WTC11 (cell line): ENCODE measurements at regions not wholly inside any gene's neighbourhood (a gene's known extent, or its start where the extent isn't known, plus 50 kb on each side); places are given as distances from the start of the nearest gene placed in this dataset.

ENCODE experiments used
- ATAC-seq: fragments of 200-7000 bp; cut with Tn5 transposase; 2 replicates; pipeline ENCODE4 v1.10.0; 2021; ENCODE audit warnings: mild to moderate bottlenecking, moderate library complexity
- CTCF ChIA-PET: fragments of 300-600 bp; sonication (Branson Sonifier 250); formaldehyde crosslinking; loops from one replicate; lab custom pipeline; 2021; ENCODE audit warnings: antibody characterized with exemption; lab: Charles Lee
- POLR2A ChIA-PET: fragments of 350-600 bp; sonication (Branson Sonifier 250); formaldehyde crosslinking; loops from one replicate; lab custom pipeline; 2021; ENCODE audit warnings: antibody characterized with exemption; lab: Charles Lee
- DNase-seq: peaks from one replicate; pipeline ENCODE4 v3.0.0; 2021; ENCODE audit warnings: low spot score
- H3K27ac Mint-ChIP-seq: 2 replicates; pipeline ENCODE4 v1.8.0; 2021; ENCODE audit warnings: mixed read lengths
- H3K27me3 Mint-ChIP-seq: 2 replicates; pipeline ENCODE4 v1.8.0; 2021; ENCODE audit warnings: low read depth, mild to moderate bottlenecking, moderate library complexity, mixed read lengths
- H3K36me3 Mint-ChIP-seq: 2 replicates; pipeline ENCODE4 v1.8.0; 2021; ENCODE audit warnings: mixed read lengths
- H3K4me1 Mint-ChIP-seq: 2 replicates; pipeline ENCODE4 v1.8.0; 2022; ENCODE audit warnings: mixed read lengths
- H3K4me3 Mint-ChIP-seq: 2 replicates; pipeline ENCODE4 v1.8.0; 2021; ENCODE audit warnings: mild to moderate bottlenecking, moderate library complexity, mixed read lengths
- H3K9me3 Mint-ChIP-seq: 2 replicates; pipeline ENCODE4 v1.8.0; 2021; ENCODE audit warnings: mixed read lengths
- ATF1 ChIP-seq: sonication (generic); formaldehyde crosslinking; IDR thresholded peaks from 2 replicates; pipeline ENCODE4 v1.8.1; 2023; ENCODE audit warnings: mild to moderate bottlenecking, moderate library complexity, missing genetic modification reagents
- ATF6 ChIP-seq: sonication (generic); formaldehyde crosslinking; IDR thresholded peaks from 2 replicates; pipeline ENCODE4 v1.8.1; 2023; ENCODE audit warnings: mild to moderate bottlenecking, missing genetic modification reagents
- CBFB ChIP-seq: sonication (generic); formaldehyde crosslinking; IDR thresholded peaks from 2 replicates; pipeline ENCODE4 v1.8.1; 2022; ENCODE audit warnings: mild to moderate bottlenecking, low read depth, missing genetic modification reagents
- CREB1 ChIP-seq: sonication (generic); formaldehyde crosslinking; IDR thresholded peaks from 2 replicates; pipeline ENCODE4 v1.8.0; 2023; ENCODE audit warnings: mild to moderate bottlenecking, missing genetic modification reagents
- E2F4 ChIP-seq: sonication (generic); formaldehyde crosslinking; IDR thresholded peaks from 2 replicates; pipeline ENCODE4 v1.8.1; 2022; ENCODE audit warnings: low read depth, mild to moderate bottlenecking, moderate library complexity, missing genetic modification reagents, borderline replicate concordance
- ESRRA ChIP-seq: sonication (generic); formaldehyde crosslinking; IDR thresholded peaks from 2 replicates; pipeline ENCODE4 v1.8.1; 2022; ENCODE audit warnings: mild to moderate bottlenecking, missing genetic modification reagents, borderline replicate concordance
- ETV6 ChIP-seq: sonication (generic); formaldehyde crosslinking; IDR thresholded peaks from 2 replicates; pipeline ENCODE4 v1.8.1; 2022; ENCODE audit warnings: mild to moderate bottlenecking, missing genetic modification reagents
- FOXP1 ChIP-seq: sonication (generic); formaldehyde crosslinking; IDR thresholded peaks from 2 replicates; pipeline ENCODE4 v1.8.0; 2022; ENCODE audit warnings: missing genetic modification reagents, mild to moderate bottlenecking, moderate library complexity, borderline replicate concordance
- FOXP4 ChIP-seq: sonication (generic); formaldehyde crosslinking; IDR thresholded peaks from 2 replicates; pipeline ENCODE4 v1.8.0; 2022; ENCODE audit warnings: mild to moderate bottlenecking, missing genetic modification reagents
- IRF2 ChIP-seq: sonication (generic); formaldehyde crosslinking; IDR thresholded peaks from 2 replicates; pipeline ENCODE4 v1.8.0; 2022; ENCODE audit warnings: low read depth, missing genetic modification reagents, borderline replicate concordance
- JUN ChIP-seq: sonication (generic); formaldehyde crosslinking; IDR thresholded peaks from 2 replicates; pipeline ENCODE4 v1.8.0; 2023; ENCODE audit warnings: mild to moderate bottlenecking, missing genetic modification reagents
- MXD4 ChIP-seq: fragments of 250-450 bp; sonication (Bioruptor Pico); IDR thresholded peaks from 2 replicates; pipeline ENCODE4 v1.8.0; 2021; ENCODE audit warnings: mild to moderate bottlenecking, moderate library complexity, borderline replicate concordance
- NFATC4 ChIP-seq: fragments of 250-450 bp; sonication (Bioruptor Pico); IDR thresholded peaks from 2 replicates; pipeline ENCODE4 v1.9.0; 2021; ENCODE audit warnings: mild to moderate bottlenecking
- NFYB ChIP-seq: sonication (generic); formaldehyde crosslinking; conservative IDR thresholded peaks from 2 replicates; pipeline ENCODE4 v1.8.0; 2022; ENCODE audit warnings: low read depth, missing genetic modification reagents
- PREB ChIP-seq: sonication (generic); formaldehyde crosslinking; IDR thresholded peaks from 2 replicates; pipeline ENCODE4 v1.8.1; 2022; ENCODE audit warnings: mild to moderate bottlenecking, missing genetic modification reagents, moderate library complexity, borderline replicate concordance
- RELA ChIP-seq: sonication (generic); formaldehyde crosslinking; IDR thresholded peaks from 2 replicates; pipeline ENCODE4 v1.8.1; 2022; ENCODE audit warnings: missing genetic modification reagents, mild to moderate bottlenecking, borderline replicate concordance
- SP1 ChIP-seq: sonication (generic); formaldehyde crosslinking; conservative IDR thresholded peaks from 2 replicates; pipeline ENCODE4 v1.8.1; 2022; ENCODE audit warnings: missing genetic modification reagents
- USF2 ChIP-seq: sonication (generic); formaldehyde crosslinking; IDR thresholded peaks from 2 replicates; pipeline ENCODE4 v1.8.1; 2023; ENCODE audit warnings: mild to moderate bottlenecking, missing genetic modification reagents, moderate library complexity
- ZBTB21 ChIP-seq: sonication (generic); formaldehyde crosslinking; IDR thresholded peaks from 2 replicates; pipeline ENCODE4 v1.8.1; 2023; ENCODE audit warnings: mild to moderate bottlenecking, missing genetic modification reagents, borderline replicate concordance
- ZNF138 ChIP-seq: sonication (generic); formaldehyde crosslinking; conservative IDR thresholded peaks from 2 replicates; pipeline ENCODE4 v1.8.1; 2022; ENCODE audit warnings: mild to moderate bottlenecking, moderate library complexity, missing genetic modification reagents
- ZNF232 ChIP-seq: sonication (generic); formaldehyde crosslinking; IDR thresholded peaks from 2 replicates; pipeline ENCODE4 v1.8.0; 2022; ENCODE audit warnings: mild to moderate bottlenecking, missing genetic modification reagents
- ZNF396 ChIP-seq: fragments of 250-450 bp; sonication (Bioruptor Pico); IDR thresholded peaks from 2 replicates; pipeline ENCODE4 v1.8.0; 2021; ENCODE audit warnings: mild to moderate bottlenecking, moderate library complexity, borderline replicate concordance
- ZNF532 ChIP-seq: fragments of 250-450 bp; sonication (Bioruptor Pico); IDR thresholded peaks from 2 replicates; pipeline ENCODE4 v1.9.0; 2021; ENCODE audit warnings: mild to moderate bottlenecking, borderline replicate concordance

GRCh38 chr4:26065833-26066232 is 151.8 kb downstream of the SMIM20 start (continued):
- TF ChIP-seq NFYB (no peak), ETV6 (no peak), CBFB (no peak), FOXP4 (no peak), CREB1 (CRISPR knock-in tag) (no peak), FOXP1 (no peak), NFATC4 (CRISPR knock-in tag) (no peak), ATF1 (CRISPR knock-in tag) (no peak)

GRCh38 chr4:26067035-26067434 is 153.0 kb downstream of the SMIM20 start:
- ATAC-seq (peak; percentile 24), DNase-seq (no peak)
- POLR2A ChIA-PET, result interaction anchor here (0.6 kb wide), 2 partner anchors 118 to 223 kb away, joined by 3 read pairs; no protein-coding TSS in a partner anchor

More at GRCh38 chr4:26067035-26067434, 153.0 kb downstream of the SMIM20 start:
- H3K4me1 Mint-ChIP-seq, result peaks cover 12% of the 10 kb centered on the region
- no peaks in the 10 kb centered on the region for H3K27me3 Mint-ChIP-seq
- no peaks in the 10 kb centered on the region for H3K36me3 Mint-ChIP-seq
- no peaks in the 10 kb centered on the region for H3K9me3 Mint-ChIP-seq
- TF ChIP-seq ZNF396 (CRISPR knock-in tag) (no peak), RELA (CRISPR knock-in tag) (no peak), ZNF532 (no peak), E2F4 (CRISPR knock-in tag) (no peak), ATF1 (CRISPR knock-in tag) (no peak), PREB (CRISPR knock-in tag) (no peak), JUN (CRISPR knock-in tag) (no peak), ZNF138 (no peak), ZNF232 (CRISPR knock-in tag) (no peak), MXD4 (CRISPR knock-in tag) (no peak), SP1 (CRISPR knock-in tag) (no peak), ATF6 (CRISPR knock-in tag) (no peak), CBFB (no peak), ESRRA (CRISPR knock-in tag) (no peak), USF2 (no peak), IRF2 (CRISPR knock-in tag) (no peak), ZBTB21 (no peak)
- no peak overlapping the region for H3K27ac Mint-ChIP-seq
- H3K4me3 Mint-ChIP-seq, result no peak overlapping the region
- CTCF ChIA-PET, result interaction anchor here (0.6 to 1.5 kb wide), 7 partner anchors 15 to 754 kb away, joined by 3 to 7 read pairs (median 4); no protein-coding TSS in a partner anchor
